Urinary bladder (tissue), 3 donors: ENCODE measurements at regions not wholly inside any gene's neighbourhood (a gene's known extent, or its start where the extent isn't known, plus 50 kb on each side); places are given as distances from the start of the nearest gene placed in this dataset.
A peak's percentile ranks its signal among the peaks of the same experiment; 100 is the strongest.

Source experiments
- DNase-seq: peaks from one replicate; pipeline ENCODE4 v3.0.0-alpha.2; 2015; ENCODE audit errors: extremely low spot score
- H3K27ac ChIP-seq: one replicate; pipeline ENCODE4 v1.5.1; 2013; ENCODE audit warnings: low read depth, mild to moderate bottlenecking, moderate library complexity
- H3K36me3 ChIP-seq: one replicate; pipeline ENCODE4 v1.6.1; 2013; ENCODE audit warnings: mild to moderate bottlenecking, moderate library complexity; ENCODE audit not compliant: insufficient read depth
- H3K4me1 ChIP-seq: one replicate; pipeline ENCODE4 v1.6.1; 2013; ENCODE audit warnings: mild to moderate bottlenecking, moderate library complexity; ENCODE audit not compliant: insufficient read depth
- H3K4me3 ChIP-seq: one replicate; pipeline ENCODE4 v1.5.1; 2013; ENCODE audit warnings: low read depth, low read length
- WGBS: extraction: QIAGEN DNeasy Blood & Tissue Kit; methylation state at CpG from one replicate; pipeline ENCODE4 v1.1.7; 2013; 5-methylcytosine and 5-hydroxymethylcytosine counted together
- donor health status: healthy with polysubstance abuse.
- donor health status: healthy.

DNA sequence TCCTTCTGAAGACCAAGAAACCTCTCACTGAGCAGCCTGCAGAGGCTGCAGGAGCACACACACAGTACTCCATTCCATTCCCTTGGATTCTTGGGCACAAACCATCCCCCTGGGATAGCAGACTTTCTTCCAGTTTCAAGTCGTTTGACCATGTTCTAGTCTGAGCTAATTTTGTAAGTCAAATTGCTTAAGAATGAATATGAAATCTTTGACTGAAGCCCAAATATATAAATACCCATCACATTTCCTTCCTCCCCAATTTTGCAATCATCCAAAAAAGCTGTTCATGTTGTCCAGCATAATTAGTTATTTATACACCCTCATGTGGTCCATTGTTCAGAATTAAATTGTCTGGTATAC lies 231.2 kb upstream of the TPRG1 start:
- 52% methylated on average over 1 of the region's 1 CpG for WGBS
- Histone ChIP-seq H3K27ac (no peak overlapping the region), H3K4me3 (no peak overlapping the region), H3K4me1 (peaks cover 2% of the 10 kb centered on the region), H3K36me3 (no peaks in the 10 kb centered on the region)
- DNase-seq = no peak

DNA sequence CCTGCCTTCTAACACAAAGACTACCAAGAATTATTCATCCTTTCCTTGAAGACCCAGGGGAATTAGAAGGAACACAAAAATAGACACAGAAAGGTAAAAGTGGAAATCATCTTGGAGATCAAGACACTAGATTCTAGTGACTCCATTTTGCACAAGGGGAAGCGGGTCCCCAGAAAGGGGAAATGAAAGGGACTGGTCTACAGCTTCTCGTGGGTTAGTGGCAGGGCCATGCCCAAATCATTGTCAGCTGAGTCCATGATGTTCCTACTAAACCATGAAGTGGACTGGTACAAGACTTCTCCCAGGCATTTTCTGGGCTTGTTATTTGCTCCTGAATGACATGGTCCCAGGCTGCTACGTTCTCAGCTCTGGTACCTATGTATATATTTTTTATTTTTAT lies 230.7 kb upstream of the TPRG1 start:
- Histone ChIP-seq H3K27ac (no peak overlapping the region), H3K4me1 (peaks cover 2% of the 10 kb centered on the region), H3K4me3 (no peak overlapping the region), H3K36me3 (no peaks in the 10 kb centered on the region)
- WGBS = 92% methylated on average over 3 of the region's 3 CpGs
- no peak for DNase-seq

DNA sequence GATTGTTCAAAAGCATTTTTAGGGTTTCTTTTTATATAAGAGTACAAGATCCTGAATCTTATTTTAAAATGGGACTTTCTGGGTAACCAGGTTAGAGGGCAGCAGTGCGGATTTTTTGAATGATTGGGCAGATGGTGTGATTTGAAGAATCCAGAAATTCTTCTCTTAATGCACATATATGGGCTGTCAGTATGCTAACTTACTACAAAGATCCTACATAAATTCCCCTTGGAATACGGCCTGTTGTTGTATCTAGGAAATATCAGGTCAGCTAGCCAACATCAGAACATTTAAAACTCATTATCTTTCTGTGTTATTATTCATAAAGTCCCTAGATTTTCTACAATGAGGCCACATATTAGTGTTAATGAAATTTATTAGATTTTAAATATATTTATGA lies 229.6 kb upstream of the TPRG1 start:
- 88% methylated on average over 2 of the region's 2 CpGs for WGBS
- peaks cover 4% of the 10 kb centered on the region for H3K4me1 ChIP-seq

DNA sequence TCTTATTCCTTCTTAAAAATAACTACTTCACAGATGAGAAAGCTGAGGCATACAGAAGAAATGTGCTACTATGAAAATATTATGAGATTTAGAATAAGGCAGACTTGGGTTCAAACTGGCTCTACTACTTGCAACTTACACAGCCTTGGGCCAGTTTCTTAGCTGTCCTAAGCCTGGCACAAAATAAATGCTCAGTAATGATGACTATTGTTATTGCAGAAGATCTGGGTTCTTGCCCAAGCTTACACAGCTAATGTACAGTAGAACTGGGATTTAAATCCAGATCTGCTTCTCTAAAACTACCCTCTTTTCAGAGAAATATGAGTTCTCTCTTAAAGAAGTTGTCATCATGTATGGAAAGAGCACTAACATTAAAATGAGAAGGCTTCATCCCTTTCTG lies 228.2 kb upstream of the TPRG1 start:
- no peak for DNase-seq
- no peak overlapping the region for H3K27ac ChIP-seq
- no peak overlapping the region for H3K4me3 ChIP-seq
- H3K4me1 ChIP-seq = peaks cover 4% of the 10 kb centered on the region
- no peaks in the 10 kb centered on the region for H3K36me3 ChIP-seq

More for the DNA sequence above, 229.6 kb upstream of the TPRG1 start:
- no peak for DNase-seq
- Histone ChIP-seq H3K36me3 (no peaks in the 10 kb centered on the region), H3K27ac (no peak overlapping the region), H3K4me3 (no peak overlapping the region)

DNA sequence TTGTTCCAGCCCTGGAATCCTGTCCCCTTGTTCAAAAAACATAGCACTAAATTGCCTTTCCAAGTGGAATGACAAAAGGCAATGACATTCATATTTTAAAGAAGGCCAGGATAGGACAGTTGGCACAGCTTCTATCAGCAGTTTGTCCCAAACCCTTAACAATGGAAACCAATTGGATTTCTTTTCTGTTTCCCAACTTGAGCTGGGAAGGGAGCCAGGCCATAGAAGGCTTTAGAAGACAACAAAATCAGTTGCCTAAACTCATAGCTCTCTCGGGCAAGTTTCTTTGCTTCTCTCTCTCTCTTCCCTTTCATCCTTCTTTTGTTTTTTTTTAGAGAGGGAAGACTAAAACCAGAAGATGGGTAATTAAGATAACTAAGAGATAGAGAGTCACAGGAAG lies 227.7 kb upstream of the TPRG1 start:
- Histone ChIP-seq H3K4me3 (no peak overlapping the region), H3K27ac (no peak overlapping the region), H3K36me3 (no peaks in the 10 kb centered on the region), H3K4me1 (peaks cover 7% of the 10 kb centered on the region)
- DNase-seq = no peak
- WGBS = 45% methylated on average over 1 of the region's 1 CpG

DNA sequence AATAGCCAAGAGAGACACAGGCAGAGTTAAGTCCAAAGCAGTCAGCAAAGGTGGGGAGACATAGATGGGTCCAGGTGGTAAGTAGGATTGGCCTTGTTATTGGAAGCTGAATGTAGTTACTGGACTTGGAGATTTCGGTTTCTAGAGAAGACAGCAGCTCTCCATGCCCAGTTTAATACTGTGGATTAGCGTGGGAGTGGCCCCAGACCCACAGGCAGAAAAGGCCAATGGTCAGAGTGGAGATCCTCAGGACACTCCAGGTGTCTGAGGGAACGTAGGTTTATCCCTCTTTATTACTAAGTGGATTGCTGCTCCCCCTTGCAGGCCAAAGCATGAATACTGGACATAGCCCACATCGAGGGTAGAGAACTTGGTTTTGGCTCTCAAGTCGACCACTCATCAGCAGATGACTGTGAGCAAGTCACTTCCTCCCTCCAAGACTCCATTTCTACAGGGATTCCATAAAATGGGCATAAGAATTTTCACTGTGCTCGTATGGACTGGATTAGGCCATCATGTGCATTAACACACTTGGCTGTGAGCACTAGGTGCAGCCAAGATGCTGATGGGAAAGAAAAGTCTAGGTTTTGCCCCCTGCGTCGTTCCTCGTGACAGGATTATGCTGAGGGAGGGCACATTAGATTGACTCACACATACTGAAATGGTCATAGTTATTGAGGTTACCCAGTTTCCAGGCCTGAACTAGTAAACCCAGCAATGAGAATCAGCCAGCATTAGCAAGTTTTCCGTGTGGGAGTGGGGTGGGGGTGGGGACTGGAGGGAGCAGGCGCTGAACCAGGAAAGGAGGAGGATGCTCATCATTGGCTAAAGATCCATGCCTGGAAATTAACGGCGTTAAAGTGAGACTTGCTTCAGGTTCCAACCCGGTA lies 225.2 kb upstream of the TPRG1 start:
- Histone ChIP-seq H3K4me3 (no peak overlapping the region), H3K36me3 (no peaks in the 10 kb centered on the region), H3K27ac (peak overlapping the region; percentile 11), H3K4me1 (peaks cover 10% of the 10 kb centered on the region)
- 70% methylated on average over 14 of the region's 14 CpGs for WGBS
- no peak for DNase-seq

DNA sequence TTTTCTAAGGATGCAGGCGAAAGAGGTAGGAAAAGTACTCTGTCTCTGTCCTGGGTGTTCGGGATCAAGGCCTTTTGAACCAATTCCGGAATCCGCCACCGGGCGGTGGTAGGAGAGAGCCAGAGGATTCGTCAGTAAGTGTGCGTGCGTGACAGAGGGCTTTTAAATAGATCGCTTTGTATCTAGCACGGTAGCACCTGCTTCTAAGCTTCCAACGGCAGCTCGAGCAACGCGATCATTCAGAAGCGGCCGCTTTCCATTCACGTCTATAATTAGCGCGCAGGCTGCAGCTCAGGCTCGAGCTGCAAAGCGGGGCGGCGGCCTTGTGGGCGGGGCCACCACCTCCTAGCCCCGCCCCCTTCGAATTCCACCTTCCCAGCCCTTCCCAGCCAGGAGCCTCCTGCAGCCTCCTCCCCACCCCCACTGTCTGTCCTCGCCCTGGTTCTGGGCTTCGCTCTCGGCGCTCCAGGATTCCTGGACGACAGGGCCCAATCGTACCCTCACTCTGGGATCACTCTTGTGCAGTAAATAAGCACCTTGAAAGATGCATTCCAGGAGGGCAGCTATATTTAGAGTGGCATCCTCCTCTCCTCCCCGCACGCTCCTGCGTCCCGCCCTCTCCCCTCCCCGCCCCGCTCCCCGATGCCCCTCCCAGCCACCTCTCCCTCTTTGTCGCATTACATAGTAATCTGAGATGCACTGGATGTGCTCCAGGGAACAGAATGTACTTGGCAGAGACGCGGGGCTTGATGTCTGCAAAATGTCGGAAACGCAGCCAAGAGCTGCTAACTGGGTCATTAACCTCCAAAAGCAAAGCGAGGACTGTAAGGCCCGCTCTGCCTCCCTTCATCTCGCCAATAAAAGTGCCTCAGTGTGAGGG lies 224.1 kb upstream of the TPRG1 start:
- 4% methylated on average over 48 of the region's 48 CpGs for WGBS
- Histone ChIP-seq H3K4me1 (peaks cover 10% of the 10 kb centered on the region), H3K4me3 (peak overlapping the region; percentile 13), H3K36me3 (no peaks in the 10 kb centered on the region), H3K27ac (peak overlapping the region; percentile 93)
- peak; percentile 96 for DNase-seq

DNA sequence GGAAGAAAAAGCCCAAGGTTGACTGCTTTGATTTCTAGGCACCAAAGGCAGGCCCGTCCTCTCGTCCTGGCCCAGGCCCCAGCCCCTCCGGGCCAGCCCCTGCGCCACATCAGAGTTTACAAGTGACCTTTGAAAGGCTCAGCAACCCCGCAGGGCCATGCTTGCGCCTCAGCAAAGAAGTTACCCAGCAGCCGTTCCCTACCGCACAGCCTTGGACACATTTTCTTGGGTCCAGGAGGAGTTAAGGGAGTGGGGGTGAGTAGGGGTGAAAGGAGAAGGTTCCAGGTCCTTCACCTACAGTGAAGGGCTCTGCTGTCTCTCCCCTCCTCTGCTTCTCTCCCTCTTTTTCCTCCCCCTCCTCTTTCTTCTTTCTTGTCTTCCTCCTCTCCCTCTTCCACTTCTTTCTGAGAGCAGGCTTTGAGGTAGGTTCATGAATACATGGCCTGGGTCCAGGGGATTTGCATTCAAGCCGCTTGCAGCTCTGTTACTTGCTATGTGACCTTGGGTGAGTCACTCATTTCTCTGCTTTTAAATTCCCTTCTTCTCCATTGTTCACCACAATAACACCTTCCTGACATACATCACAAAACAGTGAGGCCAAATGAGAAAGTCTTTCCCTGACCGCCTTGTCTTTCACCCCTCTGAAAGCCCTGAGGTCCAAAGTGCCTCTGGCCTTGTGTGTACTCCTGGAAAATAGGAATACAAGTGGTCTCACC lies 223.3 kb upstream of the TPRG1 start:
- Histone ChIP-seq H3K36me3 (no peaks in the 10 kb centered on the region), H3K4me1 (peaks cover 10% of the 10 kb centered on the region), H3K4me3 (no peak overlapping the region), H3K27ac (peak overlapping the region; percentile 93)
- DNase-seq = peak; percentile 35
- WGBS = 18% methylated on average over 10 of the region's 10 CpGs

DNA sequence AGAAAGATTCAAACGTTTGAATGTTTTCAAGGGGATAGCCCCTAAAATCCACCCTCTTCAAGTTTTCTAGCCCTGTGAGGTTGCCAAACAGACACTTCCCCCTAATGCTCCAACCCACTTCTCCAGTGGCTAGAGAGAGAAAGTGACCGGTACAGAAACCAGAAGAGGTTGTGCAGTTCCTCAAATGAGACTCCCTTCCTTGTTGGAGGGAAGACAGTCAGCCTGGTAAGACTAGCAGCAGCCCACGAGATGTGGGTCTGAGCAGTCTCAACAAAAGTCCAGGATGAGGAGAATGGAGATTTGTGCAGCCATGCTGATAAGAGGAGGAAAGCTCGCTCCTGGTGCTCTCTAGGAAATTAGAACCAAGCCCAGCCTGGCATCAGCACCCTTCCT lies 222.8 kb upstream of the TPRG1 start:
- no peak for DNase-seq
- peak overlapping the region; percentile 93 for H3K27ac ChIP-seq
- peaks cover 10% of the 10 kb centered on the region for H3K4me1 ChIP-seq
- H3K36me3 ChIP-seq = no peaks in the 10 kb centered on the region
- 63% methylated on average over 4 of the region's 4 CpGs for WGBS
- no peak overlapping the region for H3K4me3 ChIP-seq

DNA sequence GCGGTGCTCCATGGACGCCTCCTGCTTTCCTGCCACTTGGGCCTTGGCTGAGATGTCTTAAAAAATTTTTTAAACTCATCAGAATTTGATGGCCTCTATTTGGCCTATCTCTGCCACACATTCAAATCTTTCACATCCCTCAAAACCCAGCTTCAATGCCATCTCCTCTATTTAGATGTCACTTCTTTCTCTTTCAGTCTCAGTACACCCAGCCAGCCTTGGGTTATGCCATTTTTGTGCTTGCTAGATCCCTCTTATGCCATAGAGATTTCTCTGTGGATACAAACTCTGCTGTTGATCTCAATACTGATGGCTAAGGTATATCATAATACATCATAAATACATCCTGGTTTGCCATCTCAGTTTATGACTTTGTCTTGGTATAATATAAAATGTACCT lies 222.3 kb upstream of the TPRG1 start:
- H3K4me1 ChIP-seq = peaks cover 10% of the 10 kb centered on the region
- 100% methylated on average over 2 of the region's 2 CpGs for WGBS
- H3K36me3 ChIP-seq = no peaks in the 10 kb centered on the region
- H3K27ac ChIP-seq = peak overlapping the region; percentile 93
- no peak overlapping the region for H3K4me3 ChIP-seq
- no peak for DNase-seq

DNA sequence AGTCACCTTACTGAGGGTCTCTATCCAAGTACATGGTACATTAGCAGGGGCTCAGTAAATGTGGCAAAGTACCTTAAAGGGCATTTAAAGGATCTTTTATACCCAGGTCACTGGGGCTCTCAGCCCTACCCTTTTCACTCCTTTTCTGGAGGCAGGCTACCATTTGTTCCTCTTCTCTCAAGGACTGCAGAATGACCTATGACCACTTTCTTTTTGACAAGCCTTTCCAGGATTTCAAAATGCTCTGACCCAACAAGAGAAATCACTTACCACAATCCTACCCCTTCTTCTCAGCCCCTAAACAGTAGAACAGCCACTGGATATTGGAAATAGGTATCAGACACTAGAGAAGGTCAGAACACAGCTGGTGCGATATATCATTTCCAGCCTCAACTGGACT lies 221.8 kb upstream of the TPRG1 start:
- Histone ChIP-seq H3K36me3 (no peaks in the 10 kb centered on the region), H3K4me3 (no peak overlapping the region), H3K4me1 (peaks cover 8% of the 10 kb centered on the region), H3K27ac (peak overlapping the region; percentile 74)
- 98% methylated on average over 1 of the region's 1 CpG for WGBS
- DNase-seq = no peak

DNA sequence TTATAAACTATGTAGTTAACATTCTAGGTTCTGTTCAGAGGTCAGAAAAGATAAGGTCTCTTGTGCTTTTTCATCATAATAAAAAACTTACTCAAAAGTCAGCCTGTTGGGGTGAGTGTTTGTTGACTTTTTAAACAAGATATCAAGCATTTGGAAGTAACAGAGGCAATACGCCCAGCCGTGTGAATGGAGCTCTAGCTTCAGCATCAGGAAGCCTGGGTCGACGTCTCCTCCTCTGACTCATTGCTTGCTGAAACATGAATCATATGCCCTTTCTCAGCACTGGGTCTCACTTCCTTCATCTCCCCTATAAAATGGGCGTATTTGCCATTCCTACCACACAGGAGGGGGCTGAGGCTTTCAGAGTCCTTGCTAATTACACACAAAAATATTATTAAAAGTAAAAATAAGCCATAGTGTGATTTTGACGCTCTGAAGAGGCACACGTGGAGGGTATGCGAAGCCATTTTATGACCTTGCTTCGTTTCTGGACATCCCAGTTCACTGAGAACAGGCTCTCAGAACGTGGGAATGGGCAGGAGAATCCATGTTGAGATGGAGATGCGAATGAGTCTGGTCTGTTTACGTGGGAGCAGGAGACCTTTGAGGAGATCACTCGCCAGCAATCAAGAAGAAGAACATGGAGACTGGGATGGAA lies 220.8 kb upstream of the TPRG1 start:
- Histone ChIP-seq H3K4me1 (peaks cover 8% of the 10 kb centered on the region), H3K36me3 (no peaks in the 10 kb centered on the region), H3K4me3 (no peak overlapping the region), H3K27ac (peak overlapping the region; percentile 43)
- peak; percentile 55 for DNase-seq
- WGBS = 46% methylated on average over 13 of the region's 13 CpGs

DNA sequence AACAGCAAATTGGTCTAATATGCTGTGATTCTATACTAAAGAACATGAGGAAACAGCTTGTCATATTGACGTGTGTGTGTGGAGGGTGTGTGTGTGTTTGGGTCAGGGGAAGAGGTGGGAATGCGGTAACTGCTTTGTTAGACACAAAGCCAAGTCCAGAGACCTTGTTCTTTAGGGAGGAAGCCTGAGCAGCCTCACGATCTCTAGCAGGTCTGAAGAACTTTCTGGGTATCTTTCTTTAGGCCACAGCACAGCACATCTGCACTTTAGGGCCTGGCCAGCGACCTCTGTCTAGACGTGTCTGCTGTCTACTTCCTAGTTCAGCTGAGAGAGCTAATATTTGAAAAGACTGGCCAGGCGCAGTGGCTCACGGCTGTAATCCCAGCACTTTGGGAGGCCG lies 220.0 kb upstream of the TPRG1 start:
- H3K36me3 ChIP-seq = no peaks in the 10 kb centered on the region
- no peak for DNase-seq
- 85% methylated on average over 8 of the region's 8 CpGs for WGBS
- peak overlapping the region; percentile 43 for H3K27ac ChIP-seq
- H3K4me1 ChIP-seq = peaks cover 8% of the 10 kb centered on the region
- no peak overlapping the region for H3K4me3 ChIP-seq
